Astrocyte (in vitro differentiated cells and primary cell): ENCODE measurements at regions not wholly inside any gene's neighbourhood (a gene's known extent, or its start where the extent isn't known, plus 50 kb on each side); places are given as distances from the start of the nearest gene placed in this dataset.

Experiments used
- EZH2 ChIP-seq: IDR thresholded peaks from 2 replicates; pipeline ENCODE4 v1.6.1; 2012; ENCODE audit warnings: mild to moderate bottlenecking, low read length, inconsistent platforms; ENCODE audit not compliant: insufficient read depth
- TF ChIP-seq, protein P1 (sequence below): IDR thresholded peaks from 2 replicates; pipeline ENCODE4 v1.5.1; 2011; ENCODE audit warnings: low read depth, mild to moderate bottlenecking, inconsistent platforms, low read length, moderate library complexity; ENCODE audit not compliant: insufficient read depth

DNA sequence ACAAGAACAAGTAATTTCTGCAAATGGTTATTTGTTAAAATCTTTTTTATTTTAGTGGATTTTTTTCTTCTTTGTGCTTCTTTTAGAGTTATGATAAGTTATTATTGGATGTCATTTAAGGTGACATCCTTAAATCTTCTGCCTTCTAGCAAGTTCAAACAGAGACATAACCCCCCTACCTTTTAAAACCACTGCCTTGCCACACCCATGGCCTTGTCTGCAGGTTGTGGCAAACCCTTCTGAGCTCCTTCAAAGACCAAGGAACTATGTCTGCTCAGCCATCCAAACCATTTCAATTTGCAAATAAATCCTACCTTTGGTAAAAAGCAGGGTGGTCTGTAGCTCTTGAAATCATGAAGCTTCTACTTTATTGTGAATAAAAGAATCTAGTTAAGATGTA is 241.6 kb downstream of the FAM76B start:
- TF ChIP-seq EZH2 = no peak
- TF ChIP-seq, protein P1, sequence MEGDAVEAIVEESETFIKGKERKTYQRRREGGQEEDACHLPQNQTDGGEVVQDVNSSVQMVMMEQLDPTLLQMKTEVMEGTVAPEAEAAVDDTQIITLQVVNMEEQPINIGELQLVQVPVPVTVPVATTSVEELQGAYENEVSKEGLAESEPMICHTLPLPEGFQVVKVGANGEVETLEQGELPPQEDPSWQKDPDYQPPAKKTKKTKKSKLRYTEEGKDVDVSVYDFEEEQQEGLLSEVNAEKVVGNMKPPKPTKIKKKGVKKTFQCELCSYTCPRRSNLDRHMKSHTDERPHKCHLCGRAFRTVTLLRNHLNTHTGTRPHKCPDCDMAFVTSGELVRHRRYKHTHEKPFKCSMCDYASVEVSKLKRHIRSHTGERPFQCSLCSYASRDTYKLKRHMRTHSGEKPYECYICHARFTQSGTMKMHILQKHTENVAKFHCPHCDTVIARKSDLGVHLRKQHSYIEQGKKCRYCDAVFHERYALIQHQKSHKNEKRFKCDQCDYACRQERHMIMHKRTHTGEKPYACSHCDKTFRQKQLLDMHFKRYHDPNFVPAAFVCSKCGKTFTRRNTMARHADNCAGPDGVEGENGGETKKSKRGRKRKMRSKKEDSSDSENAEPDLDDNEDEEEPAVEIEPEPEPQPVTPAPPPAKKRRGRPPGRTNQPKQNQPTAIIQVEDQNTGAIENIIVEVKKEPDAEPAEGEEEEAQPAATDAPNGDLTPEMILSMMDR = no peak
